ENCODE measurements at regions not wholly inside any gene's neighbourhood (a gene's known extent, or its start where the extent isn't known, plus 50 kb on each side); places are given as distances from the start of the nearest gene placed in this dataset.

GRCh38 chr15:95095250-95095649, 863.9 kb downstream of the MCTP2 start:
- DNase-seq, result no peak

- no peak for DNase-seq
These were observed 865.3 kb downstream of the MCTP2 start for GRCh38 chr15:95096651-95097050.

GRCh38 chr15:95097361-95097760, 866.0 kb downstream of the MCTP2 start:
- DNase-seq, result no peak

GRCh38 chr15:95105229-95105628, 873.9 kb downstream of the MCTP2 start:
- no peak for DNase-seq

- DNase-seq, result no peak
These were observed 875.4 kb downstream of the MCTP2 start for GRCh38 chr15:95106801-95107200.

GRCh38 chr15:95108673-95109072, 877.3 kb downstream of the MCTP2 start:
- no peak for DNase-seq

- no peak for DNase-seq
These were observed 880.6 kb downstream of the MCTP2 start for GRCh38 chr15:95111969-95112368.

GRCh38 chr15:95113041-95113440, 881.7 kb downstream of the MCTP2 start:
- DNase-seq, result no peak

- no peak for DNase-seq
These were observed 887.8 kb downstream of the MCTP2 start for GRCh38 chr15:95119041-95119610.

GRCh38 chr15:95120595-95120994, 889.2 kb downstream of the MCTP2 start:
- no peak for DNase-seq

GRCh38 chr15:95121191-95121590, 889.8 kb downstream of the MCTP2 start:
- DNase-seq, result no peak

GRCh38 chr15:95125803-95126202, 894.4 kb downstream of the MCTP2 start:
- no peak for DNase-seq

- no peak for DNase-seq
These were observed 896.0 kb downstream of the MCTP2 start for GRCh38 chr15:95127356-95127755.

GRCh38 chr15:95129574-95129973, 898.2 kb downstream of the MCTP2 start:
- no peak for DNase-seq

- DNase-seq, result no peak
These were observed 899.8 kb downstream of the MCTP2 start for GRCh38 chr15:95131131-95131556.

- DNase-seq, result no peak
These were observed 901.4 kb downstream of the MCTP2 start for GRCh38 chr15:95132774-95133173.

- no peak for DNase-seq
These were observed 903.2 kb downstream of the MCTP2 start for GRCh38 chr15:95134431-95135110.

GRCh38 chr15:95138604-95139270, 907.4 kb downstream of the MCTP2 start:
- DNase-seq, result no peak

- DNase-seq, result no peak
These were observed 910.1 kb downstream of the MCTP2 start for GRCh38 chr15:95141486-95141885.

- no peak for DNase-seq
These were observed 911.2 kb downstream of the MCTP2 start for GRCh38 chr15:95142531-95142930.

GRCh38 chr15:95146481-95146880, 915.1 kb downstream of the MCTP2 start:
- DNase-seq, result no peak

GRCh38 chr15:95148183-95148582, 916.8 kb downstream of the MCTP2 start:
- no peak for DNase-seq

GRCh38 chr15:95149036-95149435, 917.7 kb downstream of the MCTP2 start:
- DNase-seq, result no peak

- DNase-seq, result no peak
These were observed 918.4 kb downstream of the MCTP2 start for GRCh38 chr15:95149771-95150170.
